Bronchial epithelial cell (primary cell): ENCODE measurements at regions not wholly inside any gene's neighbourhood (a gene's known extent, or its start where the extent isn't known, plus 50 kb on each side); places are given as distances from the start of the nearest gene placed in this dataset.

Experiments
- DNase-seq: peaks from one replicate; pipeline ENCODE4 v3.0.0-alpha.2; 2010; ENCODE audit warnings: low read depth
- FAIRE-seq: peaks from 2 replicates; lab custom pipeline; 2011; peaks lifted over from hg19 to GRCh38; lab: Jason Lieb, UNC
- H3K27me3 ChIP-seq: 2 replicates; pipeline ENCODE4 v1.5.1; 2011; ENCODE audit warnings: low read length; ENCODE audit not compliant: control insufficient read depth, insufficient read depth
- H3K36me3 ChIP-seq: 2 replicates; pipeline ENCODE4 v1.5.1; 2011; ENCODE audit warnings: low read length; ENCODE audit not compliant: control insufficient read depth, insufficient read depth
- H3K4me3 ChIP-seq: 2 replicates; pipeline ENCODE4 v1.5.1; 2011; ENCODE audit warnings: mild to moderate bottlenecking, low read depth, low read length, control low read depth
- TF ChIP-seq, protein P1 (sequence below): IDR thresholded peaks from 2 replicates; pipeline ENCODE4 v1.5.1; 2011; ENCODE audit warnings: mild to moderate bottlenecking, moderate library complexity, low read length, control low read depth, inconsistent platforms; ENCODE audit not compliant: insufficient read depth, severe bottlenecking

DNA sequence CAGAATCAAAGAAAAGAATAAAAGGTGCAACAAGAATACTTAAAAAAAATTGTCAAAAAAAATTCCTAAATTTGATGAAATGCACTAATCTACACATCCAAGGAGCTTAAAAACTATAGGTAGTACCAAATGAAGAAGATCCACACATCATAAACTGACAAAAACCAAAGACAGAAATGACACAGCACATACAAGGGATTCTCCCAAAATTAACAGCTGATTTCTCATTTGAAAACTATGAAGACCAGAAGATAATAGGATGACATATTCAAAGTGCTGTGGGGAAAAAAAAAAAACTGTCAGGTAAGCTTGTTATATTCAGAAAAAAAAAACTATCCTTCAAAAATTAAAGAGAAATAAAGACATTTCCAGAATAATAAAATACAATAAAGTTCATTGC is 618.2 kb downstream of the TNS3 start:
- TF ChIP-seq, protein P1, sequence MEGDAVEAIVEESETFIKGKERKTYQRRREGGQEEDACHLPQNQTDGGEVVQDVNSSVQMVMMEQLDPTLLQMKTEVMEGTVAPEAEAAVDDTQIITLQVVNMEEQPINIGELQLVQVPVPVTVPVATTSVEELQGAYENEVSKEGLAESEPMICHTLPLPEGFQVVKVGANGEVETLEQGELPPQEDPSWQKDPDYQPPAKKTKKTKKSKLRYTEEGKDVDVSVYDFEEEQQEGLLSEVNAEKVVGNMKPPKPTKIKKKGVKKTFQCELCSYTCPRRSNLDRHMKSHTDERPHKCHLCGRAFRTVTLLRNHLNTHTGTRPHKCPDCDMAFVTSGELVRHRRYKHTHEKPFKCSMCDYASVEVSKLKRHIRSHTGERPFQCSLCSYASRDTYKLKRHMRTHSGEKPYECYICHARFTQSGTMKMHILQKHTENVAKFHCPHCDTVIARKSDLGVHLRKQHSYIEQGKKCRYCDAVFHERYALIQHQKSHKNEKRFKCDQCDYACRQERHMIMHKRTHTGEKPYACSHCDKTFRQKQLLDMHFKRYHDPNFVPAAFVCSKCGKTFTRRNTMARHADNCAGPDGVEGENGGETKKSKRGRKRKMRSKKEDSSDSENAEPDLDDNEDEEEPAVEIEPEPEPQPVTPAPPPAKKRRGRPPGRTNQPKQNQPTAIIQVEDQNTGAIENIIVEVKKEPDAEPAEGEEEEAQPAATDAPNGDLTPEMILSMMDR = no peak
- Histone ChIP-seq H3K27me3 (no peaks in the 10 kb centered on the region), H3K36me3 (no peaks in the 10 kb centered on the region), H3K4me3 (no peak overlapping the region)
- DNase-seq (no peak), FAIRE-seq (no peak)

DNA sequence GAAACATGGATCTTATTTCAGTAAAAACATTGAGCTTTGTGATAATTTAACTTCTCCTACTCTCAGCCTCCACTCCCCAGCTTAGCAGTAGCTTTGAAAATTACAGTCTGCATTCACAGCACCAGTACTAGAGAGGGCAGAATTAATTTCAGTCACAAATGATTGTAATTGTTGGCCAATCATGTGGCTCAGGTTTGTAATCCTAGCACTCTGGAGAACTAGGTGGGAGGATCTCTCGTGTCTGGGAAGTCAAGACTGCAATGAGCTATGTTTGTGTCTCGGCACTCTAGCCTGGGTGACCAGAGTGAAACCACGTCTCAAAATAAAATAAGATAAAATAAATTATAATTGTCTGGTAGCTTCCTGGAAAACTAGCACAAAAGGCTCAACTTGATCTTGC is 620.9 kb downstream of the TNS3 start:
- Histone ChIP-seq H3K36me3 (no peaks in the 10 kb centered on the region), H3K27me3 (no peaks in the 10 kb centered on the region), H3K4me3 (no peak overlapping the region)
- TF ChIP-seq, protein P1 = no peak
- FAIRE-seq (no peak), DNase-seq (no peak)

DNA sequence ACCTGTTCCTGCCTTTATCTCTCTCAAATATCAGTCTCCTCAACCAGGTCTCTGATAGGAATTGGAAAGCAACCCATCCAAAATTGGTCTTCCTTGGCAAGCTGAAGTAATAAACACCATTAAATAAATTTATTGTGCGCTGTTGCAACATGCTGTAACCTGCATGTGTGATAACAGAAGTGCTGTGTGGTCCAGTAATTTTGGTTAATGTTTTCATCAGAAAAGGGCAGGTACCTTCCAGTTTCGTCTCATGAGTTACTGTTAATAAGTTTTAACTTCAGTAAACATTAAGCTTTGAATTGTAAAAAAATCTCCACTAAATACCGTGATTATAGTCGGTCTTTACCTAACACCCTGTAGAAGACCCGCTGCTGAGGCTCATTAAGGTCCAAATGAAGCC is 624.7 kb downstream of the TNS3 start:
- DNase-seq = no peak
- FAIRE-seq = no peak
- H3K27me3 ChIP-seq = no peaks in the 10 kb centered on the region
- TF ChIP-seq, protein P1 = no peak
- H3K36me3 ChIP-seq = no peaks in the 10 kb centered on the region
- no peak overlapping the region for H3K4me3 ChIP-seq

DNA sequence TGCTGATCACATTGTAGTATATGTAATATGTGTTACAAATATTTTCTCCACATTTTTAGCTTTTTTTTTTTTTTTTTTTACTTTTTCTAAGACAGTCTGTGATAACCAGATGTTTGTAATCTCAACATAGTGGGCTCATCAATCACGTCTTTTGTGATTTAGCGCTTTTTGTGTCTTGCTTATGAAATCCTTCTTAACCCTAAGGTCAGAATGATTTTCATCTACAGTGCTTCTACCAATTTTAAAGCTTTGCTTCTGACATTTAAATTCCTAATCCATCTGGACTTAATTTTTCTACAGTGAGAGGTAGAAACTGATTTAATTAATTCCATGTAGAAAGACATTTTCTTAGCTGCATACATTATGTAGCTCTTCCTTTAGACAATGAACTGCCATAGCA is 626.4 kb downstream of the TNS3 start:
- TF ChIP-seq, protein P1 = no peak
- peaks cover 1% of the 10 kb centered on the region for H3K27me3 ChIP-seq
- no peak for DNase-seq
- no peak for FAIRE-seq
- H3K4me3 ChIP-seq = no peak overlapping the region
- no peaks in the 10 kb centered on the region for H3K36me3 ChIP-seq

DNA sequence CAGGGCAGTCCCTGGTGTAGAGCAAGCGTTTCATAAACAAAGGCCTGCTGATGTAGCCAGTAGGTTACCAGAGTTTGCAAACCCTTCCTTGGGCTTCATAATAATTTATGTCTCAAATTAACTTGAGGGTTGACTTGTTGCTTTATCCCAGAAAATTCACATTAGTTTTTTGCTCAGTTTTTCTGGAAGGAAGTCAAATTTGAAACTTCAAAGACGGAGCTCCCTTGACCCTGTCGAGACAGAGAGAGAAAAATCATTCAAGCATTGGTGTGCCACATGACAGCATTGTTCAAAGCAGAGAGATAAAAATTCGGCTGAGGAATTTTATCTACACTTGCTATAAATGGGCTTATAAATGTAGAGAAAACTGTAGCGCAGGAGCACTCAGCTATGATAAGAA is 627.7 kb downstream of the TNS3 start:
- Histone ChIP-seq H3K27me3 (peaks cover 1% of the 10 kb centered on the region), H3K4me3 (no peak overlapping the region), H3K36me3 (no peaks in the 10 kb centered on the region)
- no peak for DNase-seq
- no peak for FAIRE-seq
- TF ChIP-seq, protein P1 = no peak

DNA sequence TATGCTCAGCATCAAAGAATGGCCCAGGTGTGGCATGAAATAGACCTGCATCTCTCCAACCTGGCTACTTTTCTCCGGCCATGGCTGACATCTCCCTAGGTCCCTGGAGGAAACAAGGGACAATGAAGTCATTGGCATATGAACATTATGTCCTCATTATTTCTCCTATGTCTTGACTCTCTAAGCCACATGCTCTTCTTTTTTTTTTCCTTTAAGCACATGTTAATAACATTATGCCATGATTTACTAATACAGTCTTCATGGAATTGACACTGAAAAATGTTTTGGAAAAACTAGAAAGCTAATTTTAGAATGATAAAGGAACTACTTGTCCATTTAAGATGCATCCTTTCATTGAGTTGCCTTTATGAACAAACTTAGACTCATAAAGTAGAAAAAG is 628.9 kb downstream of the TNS3 start:
- H3K36me3 ChIP-seq = no peaks in the 10 kb centered on the region
- DNase-seq (no peak), FAIRE-seq (no peak)
- TF ChIP-seq, protein P1 = no peak
- H3K4me3 ChIP-seq = no peak overlapping the region
- H3K27me3 ChIP-seq = peaks cover 1% of the 10 kb centered on the region
